SK-N-SH treated with all-trans-retinoic acid at 6 μM for 48 hours (cell line): ENCODE measurements at regions not wholly inside any gene's neighbourhood (a gene's known extent, or its start where the extent isn't known, plus 50 kb on each side); places are given as distances from the start of the nearest gene placed in this dataset.

Source experiments
- ARNTL ChIP-seq: fragments of 450-650 bp; formaldehyde crosslinking; IDR thresholded peaks from 2 replicates; pipeline ENCODE4 v1.5.0; 2020; ENCODE audit warnings: low read depth, mild to moderate bottlenecking, moderate library complexity, borderline replicate concordance
- BACH2 ChIP-seq: fragments of 250-450 bp; sonication (Bioruptor Pico); IDR thresholded peaks from 2 replicates; pipeline ENCODE4 v1.9.0; 2021; ENCODE audit warnings: mild to moderate bottlenecking, borderline replicate concordance
- CSRNP3 ChIP-seq: fragments of 250-450 bp; sonication (Bioruptor Pico); IDR thresholded peaks from 2 replicates; pipeline ENCODE4 v1.5.1; 2021; ENCODE audit warnings: mild to moderate bottlenecking, moderate library complexity
- GLIS3 ChIP-seq: fragments of 250-450 bp; sonication (Bioruptor Pico); IDR thresholded peaks from 2 replicates; pipeline ENCODE4 v1.5.0; 2020; ENCODE audit warnings: mild to moderate bottlenecking, moderate library complexity
- ISL1 ChIP-seq: fragments of 250-450 bp; sonication (Bioruptor Pico); IDR thresholded peaks from 2 replicates; pipeline ENCODE4 v2.1.2; 2022; ENCODE audit warnings: mild to moderate bottlenecking, moderate library complexity
- OSR1 ChIP-seq: fragments of 250-450 bp; sonication (Bioruptor Pico); IDR thresholded peaks from 2 replicates; pipeline ENCODE4 v1.8.0; 2022; ENCODE audit warnings: moderate library complexity, mild to moderate bottlenecking, inconsistent platforms
- PATZ1 ChIP-seq: fragments of 250-450 bp; sonication (Bioruptor Pico); IDR thresholded peaks from 2 replicates; pipeline ENCODE4 v1.8.0; 2020; ENCODE audit warnings: mild to moderate bottlenecking, moderate library complexity, borderline replicate concordance
- PPARA ChIP-seq: fragments of 250-450 bp; sonication (Bioruptor Pico); IDR thresholded peaks from 2 replicates; pipeline ENCODE4 v1.5.0; 2020; ENCODE audit warnings: mild to moderate bottlenecking, borderline replicate concordance
- RARB ChIP-seq: fragments of 250-450 bp; sonication (Bioruptor Pico); IDR thresholded peaks from 2 replicates; pipeline ENCODE4 v1.8.0; 2021; ENCODE audit warnings: mild to moderate bottlenecking, moderate library complexity
- ZC3H10 ChIP-seq: fragments of 250-450 bp; sonication (Bioruptor Pico); IDR thresholded peaks from 2 replicates; pipeline ENCODE4 v1.5.1; 2021; ENCODE audit warnings: mild to moderate bottlenecking, moderate library complexity
- ZFP3 ChIP-seq: fragments of 250-450 bp; sonication (Bioruptor Pico); IDR thresholded peaks from 2 replicates; pipeline ENCODE4 v1.5.0; 2020; ENCODE audit warnings: mild to moderate bottlenecking, moderate library complexity
- ZNF565 ChIP-seq: fragments of 450-650 bp; formaldehyde crosslinking; conservative IDR thresholded peaks from 2 replicates; pipeline ENCODE4 v1.5.0; 2020; ENCODE audit warnings: low read depth, mild to moderate bottlenecking, moderate library complexity
- ZNF70 ChIP-seq: fragments of 450-650 bp; formaldehyde crosslinking; IDR thresholded peaks from 2 replicates; pipeline ENCODE4 v1.5.0; 2020; ENCODE audit warnings: mild to moderate bottlenecking, moderate library complexity

- TF ChIP-seq GLIS3 (CRISPR knock-in tag) (no peak), BACH2 (CRISPR knock-in tag) (no peak), ZFP3 (CRISPR knock-in tag) (no peak), PPARA (no peak), ZNF565 (no peak), ARNTL (CRISPR knock-in tag) (no peak), ZC3H10 (no peak), CSRNP3 (CRISPR knock-in tag) (no peak), OSR1 (CRISPR knock-in tag) (no peak), ZNF70 (CRISPR knock-in tag) (no peak), PATZ1 (no peak), ISL1 (CRISPR knock-in tag) (no peak), RARB (CRISPR knock-in tag) (no peak)
Measured at GRCh38 chr6:170143401-170144150, 147.3 kb downstream of the DLL1 start.
